K562 (cell line): ENCODE measurements at regions not wholly inside any gene's neighbourhood (a gene's known extent, or its start where the extent isn't known, plus 50 kb on each side); places are given as distances from the start of the nearest gene placed in this dataset.

ENCODE experiments used
- ATAC-seq: fragments of 200-7000 bp; cut with Tn5 transposase; 3 replicates; pipeline ENCODE4 v1.9.1; 2020; ENCODE audit warnings: moderate library complexity
- BruUV-seq: library from RNA; stranded (reverse); fragments of 400-500 nt; replicated peaks from 2 replicates; lab custom pipeline; 2021; lab: Mats Ljungman, UMichigan
- CTCF ChIA-PET: fragments of 300-600 bp; formaldehyde crosslinking; extraction: SDS; loops from one replicate; lab custom pipeline; 2021; ENCODE audit warnings: low intra/inter-chr PET ratio; lab: Yijun Ruan, JAX
- POLR2A ChIA-PET: fragments of 300-600, 350-650 bp; sonication (Branson Sonifier 250); formaldehyde crosslinking; extraction: SDS; loops from one replicate; lab custom pipeline; 2021; ENCODE audit warnings: antibody characterized with exemption, inconsistent platforms; lab: Yijun Ruan, JAX
- DNase-seq, 4 experiments: peaks; one replicate each; pipeline versions ENCODE4 v3.0.0 to v3.0.0-alpha.2; 2011 to 2018; ENCODE audit warnings: low spot score in 3 of 4, mixed read lengths in 3 of 4; ENCODE audit errors: extremely low read depth in 1 of 4
- FAIRE-seq: peaks from 2 replicates; lab custom pipeline; 2011; peaks lifted over from hg19 to GRCh38; lab: Jason Lieb, UNC
- H2AFZ ChIP-seq: 2 replicates; pipeline ENCODE4 v1.6.0; 2011; ENCODE audit warnings: low read depth, low read length, control low read depth, inconsistent platforms
- H3K27ac ChIP-seq: fragments of 200-600 bp; 3 replicates; pipeline ENCODE4 v1.8.0; 2011; ENCODE audit warnings: low read depth, mild to moderate bottlenecking, control low read depth, inconsistent platforms, low read length, moderate library complexity, mixed read lengths; ENCODE audit errors: extremely low read depth
- H3K27me3 ChIP-seq, 2 experiments: fragments of 300-600 bp in 1 of 2; 2 replicates in 1 of 2; 3 replicates in 1 of 2; pipeline versions ENCODE4 v1.6.0 to v1.8.0; 2011; ENCODE audit warnings: inconsistent platforms in 2 of 2, low read length in 2 of 2, mild to moderate bottlenecking in 1 of 2, mixed read lengths in 1 of 2, moderate library complexity in 1 of 2; ENCODE audit not compliant: control insufficient read depth in 2 of 2, insufficient read depth in 2 of 2
- H3K36me3 ChIP-seq: fragments of 300-600 bp; 3 replicates; pipeline ENCODE4 v1.8.0; 2011; ENCODE audit warnings: mild to moderate bottlenecking, low read length, inconsistent platforms; ENCODE audit not compliant: control insufficient read depth, insufficient read depth
- H3K4me1 ChIP-seq, 2 experiments: fragments of 200-600 bp in 1 of 2; replicated peaks in 1 of 2; 2 replicates in 1 of 2; 3 replicates in 1 of 2; pipeline versions ENCODE4 v1.5.1 to v1.8.0; 2011; ENCODE audit warnings: inconsistent platforms in 2 of 2, low read length in 2 of 2, mild to moderate bottlenecking in 1 of 2, mixed read lengths in 1 of 2, moderate library complexity in 1 of 2; ENCODE audit not compliant: control insufficient read depth in 2 of 2, insufficient read depth in 2 of 2
- H3K4me2 ChIP-seq: 2 replicates; pipeline ENCODE4 v1.6.1; 2011; ENCODE audit warnings: low read length, control low read depth, inconsistent platforms, mixed read lengths; ENCODE audit not compliant: insufficient read depth
- H3K4me3 ChIP-seq: fragments of 200-600 bp; sonication (generic), shearing (Covaris generic); 2 replicates; pipeline ENCODE4 v1.5.1; 2016; ENCODE audit warnings: control low read depth, inconsistent platforms
- H3K79me2 ChIP-seq: fragments of 200-600 bp; 3 replicates; pipeline ENCODE4 v1.8.0; 2011; ENCODE audit warnings: low read length, inconsistent platforms; ENCODE audit not compliant: control insufficient read depth, insufficient read depth
- H3K9ac ChIP-seq, 2 experiments: 2 replicates each; pipeline versions ENCODE4 v1.6.0 to v1.6.1; 2011; ENCODE audit warnings: low read depth in 2 of 2, low read length in 2 of 2, control low read depth in 1 of 2, inconsistent platforms in 1 of 2, mild to moderate bottlenecking in 1 of 2, mixed read lengths in 1 of 2; ENCODE audit not compliant: insufficient read depth in 1 of 2
- H3K9me1 ChIP-seq: one replicate; pipeline ENCODE4 v1.6.0; 2011; ENCODE audit warnings: inconsistent platforms, mild to moderate bottlenecking, low read length, moderate library complexity; ENCODE audit not compliant: control insufficient read depth, insufficient read depth
- H3K9me3 ChIP-seq: replicated peaks from 2 replicates; pipeline ENCODE4 v1.5.1; 2011; ENCODE audit warnings: low read depth, low read length, inconsistent platforms; ENCODE audit not compliant: control insufficient read depth, insufficient read depth
- H4K20me1 ChIP-seq: replicated peaks from 2 replicates; pipeline ENCODE4 v1.6.1; 2011; ENCODE audit warnings: low read length, inconsistent platforms, mixed read lengths; ENCODE audit not compliant: control insufficient read depth, insufficient read depth
- CREB1 ChIP-seq, 2 experiments: sonication (generic) in 1 of 2; formaldehyde crosslinking in 1 of 2; IDR thresholded peaks; 2 replicates each; pipeline versions ENCODE4 v1.6.1 to v1.8.0; 2012 to 2022; ENCODE audit warnings: inconsistent platforms in 1 of 2, mild to moderate bottlenecking in 1 of 2, missing genetic modification reagents in 1 of 2, moderate library complexity in 1 of 2
- FOXJ3 ChIP-seq: sonication (generic); formaldehyde crosslinking; IDR thresholded peaks from 2 replicates; pipeline ENCODE4 v1.4.0; 2020; ENCODE audit warnings: mild to moderate bottlenecking, missing genetic modification reagents
- ID3 ChIP-seq, 2 experiments: fragments of 250-450 bp in 1 of 2; fragments of 450-650 bp in 1 of 2; sonication (Bioruptor Pico) in 1 of 2; IDR thresholded peaks; 2 replicates each; pipeline versions ENCODE4 v1.6.1 to v1.8.0; 2016 to 2021; ENCODE audit warnings: mild to moderate bottlenecking in 2 of 2, moderate library complexity in 2 of 2, missing compliant biosample characterization in 1 of 2, missing genetic modification characterization in 1 of 2
- MBD1 ChIP-seq: fragments of 250-450 bp; sonication (Bioruptor Pico); IDR thresholded peaks from 2 replicates; pipeline ENCODE4 v1.8.0; 2022; ENCODE audit warnings: inconsistent platforms
- NEUROD1 ChIP-seq: fragments of 150-350 bp; IDR thresholded peaks from 2 replicates; pipeline ENCODE4 v1.6.1; 2014; ENCODE audit warnings: borderline replicate concordance, low read length, low read depth; ENCODE audit not compliant: partially characterized antibody
- NR1H2 ChIP-seq: sonication (generic); formaldehyde crosslinking; IDR thresholded peaks from 2 replicates; pipeline ENCODE4 v1.4.0; 2020; ENCODE audit warnings: mild to moderate bottlenecking, missing genetic modification reagents
- PCBP1 ChIP-seq: fragments of 200-400 bp; formaldehyde crosslinking; IDR thresholded peaks from 2 replicates; pipeline ENCODE4 v1.6.1; 2018; ENCODE audit warnings: mild to moderate bottlenecking, low read depth, low read length; ENCODE audit not compliant: poor library complexity, severe bottlenecking
- PHF20 ChIP-seq: fragments of 450-650 bp; IDR thresholded peaks from 2 replicates; pipeline ENCODE4 v1.6.1; 2018; ENCODE audit not compliant: partially characterized antibody
- PURB ChIP-seq: sonication (generic); formaldehyde crosslinking; IDR thresholded peaks from 2 replicates; pipeline ENCODE4 v1.9.0; 2021; ENCODE audit warnings: low read depth, mild to moderate bottlenecking, missing genetic modification reagents
- SREBF2 ChIP-seq: sonication (generic); formaldehyde crosslinking; IDR thresholded peaks from 2 replicates; pipeline ENCODE4 v1.4.0; 2020; ENCODE audit warnings: mild to moderate bottlenecking, missing genetic modification reagents
- TAL1 ChIP-seq: fragments of 450-650 bp; IDR thresholded peaks from 2 replicates; pipeline ENCODE4 v1.6.1; 2016; ENCODE audit warnings: mild to moderate bottlenecking
- ZC3H11A ChIP-seq: IDR thresholded peaks from 2 replicates; pipeline ENCODE4 v1.6.1; 2012; ENCODE audit warnings: low read depth, low read length, improper control_type of control experiment
- ZNF212 ChIP-seq: fragments of 450-650 bp; formaldehyde crosslinking; IDR thresholded peaks from 2 replicates; pipeline ENCODE4 v1.4.0; 2020; ENCODE audit warnings: mild to moderate bottlenecking
- ZNF668 ChIP-seq: fragments of 250-450 bp; sonication (Bioruptor Pico); IDR thresholded peaks from 2 replicates; pipeline ENCODE4 v1.8.0; 2022; ENCODE audit warnings: mild to moderate bottlenecking, inconsistent platforms
- ZNF766 ChIP-seq: fragments of 200-800 bp; sonication (Bioruptor generic); conservative IDR thresholded peaks from 2 replicates; pipeline ENCODE4 v1.6.1; 2016; ENCODE audit warnings: missing genetic modification characterization, missing compliant biosample characterization
- WGBS: fragments of 100-300 bp; shearing (Covaris generic); methylation state at CpG from one replicate; pipeline ENCODE4 v1.1.6; 2016; ENCODE audit warnings: low coverage, mixed read lengths; ENCODE audit not compliant: insufficient coverage; ENCODE audit errors: missing lambda C conversion rate; 5-methylcytosine and 5-hydroxymethylcytosine counted together
- in situ Hi-C: fragments of 300-500 bp; cut with MboI; formaldehyde crosslinking; loops from 4 replicates; pipeline ENCODE4 v1.15.0; 2018; ENCODE audit warnings: inconsistent platforms, mixed read lengths
- intact Hi-C: fragments of 100-400 bp; cut with micrococcal nuclease; formaldehyde crosslinking; loops from 2 replicates; pipeline ENCODE4 v1.14.2; 2022
- TF ChIP-seq, protein P1 (sequence below): fragments of 250-450 bp; sonication (Bioruptor Pico); IDR thresholded peaks from 2 replicates; pipeline ENCODE4 v1.9.0; 2021; ENCODE audit warnings: mild to moderate bottlenecking

- no peak overlapping the region for H3K27ac ChIP-seq
- H3K9me1 ChIP-seq: no peaks in the 10 kb centered on the region
- in situ Hi-C loops (no loop called here), intact Hi-C loops (no loop called here)
- ATAC-seq: no peak
- H3K27me3 ChIP-seq: no peaks in the 10 kb centered on the region
- no TSS peak for BruUV-seq
- no peaks in the 10 kb centered on the region for H3K4me1 ChIP-seq
- H3K9me3 ChIP-seq: no peaks in the 10 kb centered on the region
- H3K4me2 ChIP-seq: no peak overlapping the region
- no peak for DNase-seq
- no peaks in the 10 kb centered on the region for H4K20me1 ChIP-seq
- ChIA-PET CTCF (no interaction called here), POLR2A (no interaction called here)
- no peak overlapping the region for H2AFZ ChIP-seq
- no peak overlapping the region for H3K4me3 ChIP-seq
- FAIRE-seq: no peak
- WGBS: 4% methylated on average over 3 of the region's 3 CpGs
- no peak overlapping the region for H3K9ac ChIP-seq
- H3K36me3 ChIP-seq: no peaks in the 10 kb centered on the region
- TF ChIP-seq PHF20 (no peak), NEUROD1 (no peak), PCBP1 (no peak), CREB1 (IDR thresholded peaks at IDR 0.05) (no peak), CREB1 (CRISPR knock-in tag; IDR thresholded peaks at IDR 0.05) (no peak), ZNF212 (CRISPR knock-in tag) (no peak), FOXJ3 (CRISPR knock-in tag) (no peak)
- no peaks in the 10 kb centered on the region for H3K79me2 ChIP-seq
Observed at GRCh38 chr18:67279988-67280387, 236.5 kb downstream of the DSEL start.

DNA sequence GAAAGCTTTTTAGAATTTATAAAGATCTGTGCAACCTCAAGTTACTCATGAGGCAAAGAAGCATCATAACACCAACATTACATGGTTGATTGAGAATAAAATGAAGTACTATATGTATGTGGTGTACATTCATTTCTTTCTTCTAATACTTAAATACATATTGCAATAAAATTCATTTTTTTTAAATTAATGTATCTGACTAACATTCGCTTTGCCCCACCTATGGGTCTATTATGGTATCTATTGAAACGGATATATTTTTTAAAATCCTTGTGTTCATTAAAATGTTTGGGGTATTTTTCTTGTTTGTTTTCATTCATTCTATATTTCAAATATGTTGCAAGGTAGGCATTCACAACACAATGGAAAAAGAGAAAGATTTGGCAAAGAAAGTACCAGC lies 237.5 kb downstream of the DSEL start:
- no TSS peak for BruUV-seq
- Histone ChIP-seq H3K9me1 (no peaks in the 10 kb centered on the region), H3K27ac (no peak overlapping the region), H3K9me3 (no peaks in the 10 kb centered on the region), H3K4me2 (no peak overlapping the region), H4K20me1 (no peaks in the 10 kb centered on the region), H3K27me3 (no peaks in the 10 kb centered on the region), H3K4me3 (no peak overlapping the region), H3K4me1 (no peaks in the 10 kb centered on the region), H3K9ac (no peak overlapping the region), H3K79me2 (no peaks in the 10 kb centered on the region), H2AFZ (no peak overlapping the region), H3K36me3 (no peaks in the 10 kb centered on the region)
- in situ Hi-C loops: no loop called here
- DNase-seq (no peak), FAIRE-seq (no peak), ATAC-seq (no peak)
- ChIA-PET CTCF (no interaction called here), POLR2A (no interaction called here)
- intact Hi-C loops: no loop called here
- WGBS: 0% methylated on average over 2 of the region's 2 CpGs
- TF ChIP-seq, protein P1, sequence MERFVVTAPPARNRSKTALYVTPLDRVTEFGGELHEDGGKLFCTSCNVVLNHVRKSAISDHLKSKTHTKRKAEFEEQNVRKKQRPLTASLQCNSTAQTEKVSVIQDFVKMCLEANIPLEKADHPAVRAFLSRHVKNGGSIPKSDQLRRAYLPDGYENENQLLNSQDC (CRISPR knock-in tag): no peak
- TF ChIP-seq SREBF2 (CRISPR knock-in tag) (no peak), ZC3H11A (no peak), ZNF668 (no peak), ID3 (CRISPR knock-in tag; IDR thresholded peaks at IDR 0.05) (no peak), ID3 (tag; IDR thresholded peaks at IDR 0.05) (no peak), MBD1 (CRISPR knock-in tag) (no peak), TAL1 (no peak), PURB (CRISPR knock-in tag) (no peak), ZNF766 (CRISPR knock-in tag) (no peak), NR1H2 (CRISPR knock-in tag) (no peak)
